HS-5 (cell line): ENCODE measurements at regions not wholly inside any gene's neighbourhood (a gene's known extent, or its start where the extent isn't known, plus 50 kb on each side); places are given as distances from the start of the nearest gene placed in this dataset.

Experiments used
- DNase-seq: peaks from one replicate; pipeline ENCODE4 v3.0.0-alpha.2; 2012; ENCODE audit warnings: low read depth

GRCh38 chr6:137434640-137435039 is 59.6 kb downstream of the OLIG3 start:
- DNase-seq: no peak

DNA sequence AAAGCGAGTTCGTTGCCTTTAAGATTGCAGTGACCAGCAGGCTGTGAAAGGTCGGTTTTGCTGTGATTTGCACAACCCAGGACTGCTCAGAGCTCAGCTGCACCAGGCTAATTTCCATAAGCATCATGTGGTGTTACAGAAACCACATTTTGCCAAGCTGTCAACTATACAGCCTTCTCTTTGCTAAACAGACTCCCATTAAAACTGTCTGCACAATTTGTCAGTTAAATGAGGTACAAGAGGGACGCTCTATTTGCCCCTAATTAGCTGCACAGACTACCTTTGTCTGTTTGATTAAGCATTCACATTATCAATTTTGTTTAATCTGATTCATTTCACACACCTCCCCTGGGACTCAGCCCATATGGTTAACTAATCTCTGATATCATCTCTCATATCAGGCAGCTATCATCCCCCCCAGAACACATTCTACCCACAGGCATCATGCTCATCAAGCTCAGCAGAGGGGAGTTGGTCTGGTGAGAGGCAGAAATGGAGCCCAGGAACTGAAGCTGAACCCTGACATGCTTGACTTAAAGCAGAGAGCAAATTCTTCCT is 62.1 kb downstream of the OLIG3 start:
- no peak for DNase-seq

GRCh38 chr6:137430954-137431353 is 63.2 kb downstream of the OLIG3 start:
- no peak for DNase-seq

DNA sequence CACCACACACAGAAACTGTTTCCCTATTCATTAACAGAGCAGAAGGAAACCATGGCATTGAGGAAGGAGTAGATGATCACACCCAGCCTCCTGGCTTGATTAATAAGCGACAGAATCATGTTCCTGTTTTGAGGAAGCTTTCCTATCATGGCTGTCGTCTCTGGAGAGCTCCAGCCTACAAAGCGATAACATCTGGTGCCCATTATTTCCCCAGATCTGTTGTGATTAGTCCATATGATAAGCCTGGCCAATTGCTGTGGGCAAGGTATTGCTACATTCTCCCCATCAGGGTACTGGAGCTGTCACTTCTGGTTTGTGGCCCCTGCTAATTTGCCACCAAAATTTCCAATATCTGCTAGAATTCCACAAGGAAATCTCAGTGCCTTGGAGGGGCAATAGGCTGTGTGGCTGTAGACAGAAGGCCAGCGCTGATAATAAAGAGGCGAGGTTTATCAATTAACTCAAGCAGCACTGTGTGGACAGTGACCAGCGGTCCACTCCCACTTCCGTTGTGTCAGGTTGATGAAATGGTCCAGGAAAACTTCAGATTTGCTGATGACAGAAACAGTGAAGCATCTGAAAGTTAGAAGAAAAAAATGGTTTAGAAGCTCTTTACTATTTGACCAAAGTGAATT is 66.4 kb downstream of the OLIG3 start:
- no peak for DNase-seq

DNA sequence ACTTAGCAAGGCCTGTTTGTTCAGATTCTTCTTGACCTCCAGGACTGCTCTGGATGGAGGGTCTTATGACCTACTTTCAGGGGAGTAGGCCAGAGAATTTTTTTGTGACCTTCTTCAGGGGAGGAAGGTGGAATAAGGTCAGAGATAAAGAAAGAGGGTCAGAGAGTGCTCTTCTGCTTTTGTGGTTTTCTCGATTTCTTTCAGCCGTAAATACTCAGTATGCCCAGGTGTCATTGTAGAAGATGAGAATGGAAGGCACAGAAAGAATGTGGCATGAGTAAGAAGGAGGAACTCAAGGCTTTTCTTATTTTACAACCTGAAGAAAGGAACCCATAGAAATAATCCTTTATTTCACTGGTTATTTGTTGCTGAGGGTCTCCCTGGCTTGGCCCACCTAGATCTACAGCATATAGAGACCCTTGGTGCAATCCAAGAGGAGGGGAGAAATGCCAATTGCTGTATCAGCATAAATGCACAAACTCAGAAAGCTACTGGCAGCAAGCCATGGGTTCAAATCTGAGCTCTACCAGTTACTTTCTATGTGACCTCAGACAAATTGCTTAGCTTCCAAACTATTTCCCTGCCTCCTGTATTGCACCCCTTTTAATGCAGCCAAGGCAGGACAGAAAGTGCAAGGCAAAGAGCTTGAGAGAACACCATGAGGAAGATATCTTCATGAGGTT is 68.0 kb downstream of the OLIG3 start:
- no peak for DNase-seq

DNA sequence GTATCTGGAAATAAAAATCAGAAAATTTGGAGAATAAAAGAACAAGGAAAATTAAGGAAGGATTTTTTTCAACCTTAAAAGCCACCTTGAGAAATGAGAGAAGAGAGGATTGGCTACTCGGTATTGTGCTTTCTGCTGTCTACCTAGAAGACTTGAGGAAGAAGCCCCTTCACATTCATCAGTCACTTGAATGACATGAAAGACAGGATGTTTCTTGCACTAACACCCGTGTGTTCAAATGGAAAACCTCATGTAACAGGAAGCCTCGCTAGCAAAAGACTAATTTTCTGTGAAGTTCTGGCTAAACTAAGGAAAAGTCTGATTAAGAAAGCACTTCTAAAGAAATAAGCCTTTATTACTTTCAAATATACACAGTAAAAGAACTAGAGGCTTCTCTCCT is 69.9 kb downstream of the OLIG3 start:
- DNase-seq: no peak

DNA sequence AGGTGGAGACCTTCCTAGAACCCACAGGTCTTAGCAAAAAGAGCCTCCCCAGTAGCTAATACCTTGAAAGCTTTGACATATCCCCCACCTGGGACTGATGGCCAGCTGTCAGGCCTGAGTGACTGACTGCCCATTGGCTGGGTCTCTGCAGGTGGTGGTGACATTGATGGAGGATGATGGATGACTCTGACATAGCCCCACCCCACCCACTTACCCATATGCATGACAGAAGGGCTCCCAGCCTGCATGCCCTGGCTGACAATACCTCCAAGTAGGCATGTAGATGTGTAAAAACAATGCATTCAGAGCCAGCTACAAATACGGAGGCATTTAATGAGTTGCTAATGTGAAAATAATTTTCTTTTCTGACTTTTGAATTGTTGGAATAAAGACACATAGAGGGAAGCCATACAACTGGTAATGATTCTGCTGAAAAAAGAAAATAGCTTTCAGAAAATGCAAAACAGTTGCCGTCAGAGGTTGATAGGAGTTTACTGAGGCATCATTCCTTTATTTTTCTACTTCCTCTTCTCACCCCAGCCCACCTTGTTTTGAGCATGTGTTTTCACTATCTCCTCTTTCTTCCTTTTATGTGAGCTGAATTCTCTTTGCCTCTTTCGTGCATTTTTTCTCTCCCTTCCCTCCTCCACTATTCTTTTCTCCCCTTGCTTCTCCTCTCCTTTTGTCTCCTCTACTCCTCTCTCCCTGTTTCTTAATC is 70.6 kb downstream of the OLIG3 start:
- no peak for DNase-seq

- peak; percentile 29 for DNase-seq
Observed at GRCh38 chr6:137417396-137417795, 76.8 kb downstream of the OLIG3 start.

- DNase-seq: peak; percentile 50
Observed at GRCh38 chr6:137416376-137417109, 77.7 kb downstream of the OLIG3 start.

- DNase-seq: no peak
Observed at GRCh38 chr6:137415834-137416190, 78.4 kb downstream of the OLIG3 start.

- peak; percentile 22 for DNase-seq
Observed at GRCh38 chr6:137415127-137415833, 78.9 kb downstream of the OLIG3 start.

GRCh38 chr6:137414599-137414998 is 79.6 kb downstream of the OLIG3 start:
- DNase-seq: no peak

GRCh38 chr6:137413482-137413881 is 80.7 kb downstream of the OLIG3 start:
- DNase-seq: no peak

GRCh38 chr6:137412562-137412961 is 81.6 kb downstream of the OLIG3 start:
- no peak for DNase-seq

DNA sequence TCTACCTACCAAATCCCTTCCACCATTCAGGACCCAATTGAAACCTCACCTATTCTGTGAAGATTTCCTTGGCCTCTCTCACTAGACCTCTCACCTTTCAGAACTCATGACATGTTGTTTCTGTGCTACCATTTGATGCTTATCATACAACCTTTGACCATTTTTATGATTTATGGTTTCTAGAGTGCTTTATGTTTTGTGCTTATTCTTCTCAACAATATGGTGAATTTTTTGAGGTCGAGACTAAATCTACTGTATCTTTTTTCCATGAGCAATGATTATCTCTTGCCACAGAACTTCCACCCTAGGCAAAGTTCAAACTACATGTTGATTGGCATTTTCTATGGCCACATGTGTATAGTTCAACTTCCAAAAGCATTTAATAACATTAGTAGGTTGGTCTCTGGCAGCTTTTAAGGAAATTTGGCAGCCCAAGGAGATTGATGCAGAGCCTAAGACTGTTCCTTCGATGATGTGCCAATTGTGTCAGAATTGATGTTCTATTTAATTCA is 84.9 kb downstream of the OLIG3 start:
- DNase-seq: no peak

GRCh38 chr6:137407816-137408215 is 86.4 kb downstream of the OLIG3 start:
- no peak for DNase-seq

GRCh38 chr6:137405806-137406205 is 88.4 kb downstream of the OLIG3 start:
- no peak for DNase-seq

DNA sequence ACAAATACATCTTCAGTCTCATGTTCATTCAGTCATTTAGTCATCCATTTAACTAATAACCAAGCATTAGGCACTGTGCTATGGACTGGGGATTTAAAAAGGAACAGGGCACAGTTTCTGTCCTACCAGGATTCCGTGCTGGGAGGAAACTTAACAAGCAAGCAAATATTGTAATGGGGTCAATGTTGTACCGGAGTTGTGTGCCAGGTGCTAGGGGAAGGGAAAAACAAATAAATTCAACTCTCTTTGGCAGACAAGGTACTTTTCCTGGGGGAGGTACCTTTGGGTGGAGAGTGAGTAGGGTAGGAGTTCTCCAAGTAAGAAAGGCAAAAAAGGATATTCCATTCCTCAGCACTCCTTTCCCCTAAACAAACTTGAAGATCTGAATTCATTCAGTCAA is 90.3 kb downstream of the OLIG3 start:
- DNase-seq: no peak

GRCh38 chr6:137403443-137403842 is 90.8 kb downstream of the OLIG3 start:
- no peak for DNase-seq

DNA sequence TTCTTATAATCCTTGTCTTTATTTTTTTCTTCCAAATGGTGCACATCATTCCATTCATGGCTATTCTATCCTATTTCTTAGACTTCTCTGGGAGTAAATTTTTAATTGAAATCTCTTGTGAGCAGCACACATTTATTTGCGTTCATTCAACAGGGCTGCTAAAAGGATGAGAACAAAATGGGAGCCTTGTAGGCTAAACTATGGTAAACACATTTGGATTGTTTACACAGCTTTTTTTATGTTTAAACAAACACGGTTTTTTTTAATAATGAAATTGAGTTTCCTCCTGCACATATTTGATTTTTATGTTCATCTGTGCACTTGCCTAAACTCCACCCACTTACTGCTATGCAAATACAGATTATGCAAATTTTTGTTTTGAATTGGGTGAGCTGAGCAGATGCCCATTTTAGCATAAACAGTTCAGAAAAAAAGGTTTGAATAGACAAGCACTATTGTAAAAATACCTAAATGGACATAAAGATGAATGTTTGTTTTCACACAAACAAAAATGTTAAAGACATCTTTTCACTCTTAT is 92.0 kb downstream of the OLIG3 start:
- no peak for DNase-seq

- DNase-seq: no peak
Observed at GRCh38 chr6:137401088-137401487, 93.1 kb downstream of the OLIG3 start.
